ENCODE measurements at regions not wholly inside any gene's neighbourhood (a gene's known extent, or its start where the extent isn't known, plus 50 kb on each side); places are given as distances from the start of the nearest gene placed in this dataset.
"Not testable (repeated sequence)": the region's sequence is repeated elsewhere in the genome, so short reads cannot be mapped to it uniquely, and the experiment has no call there.

DNA sequence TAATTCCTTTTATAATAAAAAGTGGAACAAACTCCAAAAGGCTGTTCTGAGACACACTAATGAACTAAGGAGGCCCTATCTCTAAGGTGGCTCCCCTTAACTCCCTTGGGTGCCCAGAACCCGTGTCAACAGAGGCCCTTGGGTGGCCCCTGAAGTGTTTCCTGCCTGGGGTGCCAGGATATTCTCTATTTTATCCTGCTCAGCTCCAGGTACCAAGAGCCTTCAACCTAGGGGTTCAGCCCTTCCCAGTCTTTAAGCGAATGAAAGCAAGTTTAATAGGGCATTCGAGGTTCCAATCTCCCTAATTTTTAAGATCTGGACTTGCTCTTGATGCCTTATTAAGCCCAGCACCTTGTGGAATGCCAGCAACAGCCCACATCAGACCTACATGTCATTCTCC is 64.4 kb upstream of the MYO3A start:
- DNase-seq: no peak

GRCh38 chr10:25874402-25874801 is 59.6 kb upstream of the MYO3A start:
- not testable (repeated sequence) for DNase-seq

DNA sequence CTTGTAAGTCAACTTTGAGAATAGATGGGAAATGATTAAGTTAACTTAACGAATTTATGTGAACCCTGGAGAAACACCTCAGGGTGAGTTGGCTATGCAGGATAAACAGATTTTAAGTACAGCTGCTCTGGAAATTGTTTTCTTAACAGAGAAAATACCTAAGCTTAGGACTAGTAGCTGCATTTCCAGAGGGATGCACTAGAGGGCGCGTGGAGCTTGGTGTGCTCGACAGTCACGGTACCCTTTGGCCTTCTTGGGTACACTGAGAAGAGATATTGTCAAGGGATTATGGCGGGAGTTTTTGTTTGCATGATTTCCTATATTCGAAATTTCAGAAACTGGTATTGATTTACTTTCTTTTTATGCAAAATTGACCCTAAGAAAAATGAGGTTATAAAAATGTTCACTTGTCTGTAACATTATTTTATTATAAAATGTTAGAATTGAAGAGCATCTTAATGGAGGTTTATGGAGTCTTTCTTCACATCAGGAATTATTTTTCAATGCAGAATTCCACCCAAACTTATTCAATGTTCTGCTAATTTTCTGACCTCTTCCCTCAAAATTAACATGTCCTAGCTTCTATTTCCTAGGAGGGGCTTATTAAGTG is 58.4 kb upstream of the MYO3A start:
- DNase-seq: peak; percentile 55

DNA sequence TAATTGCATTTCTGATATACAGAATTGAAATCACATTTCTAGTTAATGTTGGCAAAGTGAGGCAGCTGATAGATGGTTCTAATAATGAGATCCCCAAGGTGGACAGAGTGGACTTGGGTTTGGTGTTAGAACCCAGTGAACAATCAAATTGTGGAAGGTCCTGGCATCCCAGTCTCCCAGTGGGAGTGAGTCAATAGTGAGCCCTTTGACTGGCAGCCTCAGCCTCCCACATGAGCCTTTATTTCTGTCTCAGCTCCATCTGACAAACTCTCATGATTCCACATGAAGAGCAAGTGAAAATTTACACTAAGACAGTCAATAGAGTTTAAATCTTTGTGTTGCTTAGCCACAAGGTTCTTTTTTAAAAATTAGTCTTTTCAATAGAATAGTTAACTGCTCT is 56.7 kb upstream of the MYO3A start:
- no peak for DNase-seq

Measured in CD4-positive, alpha-beta T cell treated with Interleukin-10 for 1 hour (primary cell).